HG02642 (cell line): ENCODE measurements at regions not wholly inside any gene's neighbourhood (a gene's known extent, or its start where the extent isn't known, plus 50 kb on each side); places are given as distances from the start of the nearest gene placed in this dataset.
"Not testable (repeated sequence)": the region's sequence is repeated elsewhere in the genome, so short reads cannot be mapped to it uniquely, and the experiment has no call there.

Experiments
- ATAC-seq: cut with Tn5 transposase; IDR thresholded peaks from one replicate; pipeline ENCODE4 v1.9.1; 2021; ENCODE audit warnings: mild to moderate bottlenecking; ENCODE audit not compliant: unreplicated experiment, poor library complexity

DNA sequence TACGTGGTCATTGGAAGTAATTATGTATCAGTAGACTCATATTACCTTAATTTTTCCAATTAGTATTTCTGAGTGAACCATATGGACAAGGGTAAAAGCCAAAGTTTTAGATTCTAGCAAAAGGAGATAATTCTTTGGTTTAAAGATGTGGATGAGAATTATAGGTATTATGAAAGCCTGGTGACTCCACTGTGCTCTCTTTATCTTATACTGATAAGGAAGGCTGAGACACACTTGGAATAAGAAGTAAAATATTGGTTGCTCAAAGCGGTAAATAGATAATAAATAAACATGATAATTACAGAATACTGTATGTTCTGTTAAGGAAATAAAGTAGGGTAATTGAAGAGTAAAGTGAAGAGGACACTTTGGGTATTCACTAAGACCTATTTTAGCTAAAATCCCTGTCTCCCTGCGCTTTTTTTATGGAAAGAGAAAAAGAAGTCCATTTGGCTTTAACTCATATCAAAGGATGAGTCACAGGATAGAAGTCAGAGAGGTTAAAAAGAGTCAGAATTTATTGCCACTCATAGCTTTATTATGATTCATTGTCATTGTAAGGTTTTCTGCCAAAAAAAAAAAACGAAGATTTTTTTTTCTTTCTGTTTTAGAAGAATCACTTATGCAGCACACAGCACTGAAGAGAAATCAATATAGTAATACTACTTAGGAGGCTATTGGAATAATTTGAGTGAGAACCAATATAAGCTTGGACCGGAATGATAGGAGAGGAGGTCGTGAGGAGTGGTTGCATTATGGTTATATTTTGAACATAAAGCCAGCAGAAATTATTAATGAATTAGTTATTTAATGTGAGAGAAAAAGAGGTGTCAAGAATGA lies 2463.1 kb downstream of the ARAP2 start:
- no peak for ATAC-seq

DNA sequence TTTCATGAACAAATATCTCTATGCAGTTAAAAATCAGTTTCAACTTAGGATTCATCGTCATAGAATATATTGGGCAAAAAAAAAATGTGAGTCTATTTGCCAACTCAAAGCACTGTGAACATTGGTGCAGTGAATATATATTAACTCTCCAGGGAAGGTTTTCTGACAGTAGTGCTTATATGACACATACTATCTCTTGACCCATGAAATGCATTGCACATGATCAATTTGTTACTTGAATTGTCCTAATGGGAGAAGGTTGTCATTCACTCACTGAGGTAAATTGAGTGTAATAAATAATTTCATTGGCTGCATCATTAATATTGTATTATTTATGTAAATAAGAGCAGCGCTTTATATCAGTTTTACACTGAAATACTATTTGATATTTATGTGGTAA lies 2458.5 kb downstream of the ARAP2 start:
- ATAC-seq = no peak

DNA sequence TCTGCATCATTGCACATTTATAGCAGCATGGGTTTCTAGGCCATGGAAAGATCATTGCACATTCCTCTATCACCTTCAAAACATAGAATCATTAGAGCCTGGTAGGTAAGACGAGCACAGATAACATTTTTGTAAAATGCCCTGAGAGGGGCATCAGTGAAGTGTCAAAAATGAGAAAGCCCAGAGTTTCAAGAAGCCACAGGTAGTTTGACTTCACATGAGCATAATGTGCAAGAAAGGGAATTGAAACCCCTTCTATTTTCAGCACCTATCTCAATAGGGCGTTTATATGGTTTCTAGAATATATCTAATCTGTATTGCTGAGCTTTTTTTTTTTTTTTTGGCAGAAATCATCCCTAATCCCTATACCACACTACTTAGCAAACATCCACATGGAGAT lies 2441.7 kb downstream of the ARAP2 start:
- ATAC-seq = no peak

DNA sequence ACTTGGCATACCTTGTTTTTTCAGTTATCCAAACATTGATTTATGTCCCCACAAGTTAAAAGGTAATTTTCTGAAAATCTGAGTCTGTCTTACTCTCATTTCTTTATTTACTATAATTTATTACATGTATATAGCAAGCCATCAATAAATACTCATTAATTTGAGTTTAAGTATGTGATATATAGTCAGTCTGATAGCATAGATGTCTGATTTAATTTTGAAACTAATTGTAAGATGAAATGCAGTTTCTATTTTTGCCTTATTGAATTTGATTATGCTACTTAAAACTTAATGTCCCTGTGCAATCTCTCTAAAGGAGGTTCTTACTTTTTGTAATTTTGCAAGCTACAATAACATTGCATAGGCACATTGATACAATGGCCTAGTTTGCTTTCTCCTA lies 2418.6 kb downstream of the ARAP2 start:
- no peak for ATAC-seq

DNA sequence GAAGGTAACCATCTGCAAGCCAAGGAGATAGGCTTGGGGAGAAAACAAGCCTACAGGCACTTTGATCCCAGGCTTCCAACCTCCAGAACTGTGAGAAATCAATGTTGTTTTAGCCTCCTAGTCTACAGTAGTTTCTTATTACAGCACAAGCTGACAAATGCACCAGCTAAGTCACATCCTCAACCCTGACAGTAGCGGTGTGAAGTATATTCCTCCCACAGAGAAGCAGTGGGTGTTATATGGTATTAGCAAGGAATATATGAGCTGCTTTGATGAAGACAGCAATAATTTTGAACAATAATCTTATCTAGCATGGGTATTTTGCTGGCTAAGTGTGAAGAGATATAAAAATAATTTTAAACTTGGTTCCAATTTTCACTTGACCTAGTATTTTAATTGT lies 2415.0 kb downstream of the ARAP2 start:
- ATAC-seq = not testable (repeated sequence)

DNA sequence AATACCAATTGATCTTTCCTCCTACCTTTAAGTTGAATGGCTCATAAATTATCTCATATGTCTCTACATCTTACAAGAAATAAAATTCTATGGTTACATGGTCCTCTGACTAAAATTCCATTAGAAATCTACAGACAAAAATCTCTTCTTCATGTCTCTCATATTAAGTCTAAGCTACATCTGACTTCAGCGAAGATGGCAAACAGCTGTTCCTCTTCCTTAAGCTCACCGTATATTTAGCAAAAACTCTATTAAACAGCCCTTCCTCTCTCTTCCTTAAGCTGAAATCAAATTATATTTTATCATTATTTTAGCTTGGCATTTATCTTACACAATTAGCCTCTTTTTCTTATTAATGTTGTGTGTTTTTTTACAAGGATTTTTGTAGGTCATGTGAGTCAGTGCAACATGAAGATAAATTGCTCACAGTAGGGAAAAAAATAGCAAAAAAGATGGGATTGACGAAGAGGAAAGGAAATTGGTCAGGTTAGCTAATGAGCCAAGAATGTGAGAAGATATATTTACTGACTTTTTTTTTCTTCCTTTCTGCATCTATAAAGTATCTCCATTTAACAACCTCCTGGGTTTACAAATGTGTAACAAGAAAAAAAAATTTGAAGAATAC lies 2412.8 kb downstream of the ARAP2 start:
- no peak for ATAC-seq

DNA sequence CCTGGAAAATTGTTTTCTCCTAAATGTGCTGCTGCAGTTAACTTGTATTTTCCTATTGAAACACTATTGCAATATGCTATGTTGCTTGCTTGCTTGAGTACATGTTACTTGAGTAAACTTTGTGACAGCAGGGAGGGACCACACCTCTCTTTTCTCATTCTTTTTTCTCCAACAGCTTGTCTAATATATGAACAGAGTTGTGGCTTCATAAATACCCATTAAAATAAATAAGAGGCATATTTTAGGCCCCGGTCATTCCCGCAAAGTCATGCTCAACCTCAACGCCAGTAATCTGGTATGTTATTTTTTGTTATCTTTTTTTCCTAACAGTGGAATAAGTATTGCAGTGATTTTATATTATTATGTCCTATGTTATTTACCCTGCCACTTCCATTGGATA lies 2408.6 kb downstream of the ARAP2 start:
- ATAC-seq = not testable (repeated sequence)

DNA sequence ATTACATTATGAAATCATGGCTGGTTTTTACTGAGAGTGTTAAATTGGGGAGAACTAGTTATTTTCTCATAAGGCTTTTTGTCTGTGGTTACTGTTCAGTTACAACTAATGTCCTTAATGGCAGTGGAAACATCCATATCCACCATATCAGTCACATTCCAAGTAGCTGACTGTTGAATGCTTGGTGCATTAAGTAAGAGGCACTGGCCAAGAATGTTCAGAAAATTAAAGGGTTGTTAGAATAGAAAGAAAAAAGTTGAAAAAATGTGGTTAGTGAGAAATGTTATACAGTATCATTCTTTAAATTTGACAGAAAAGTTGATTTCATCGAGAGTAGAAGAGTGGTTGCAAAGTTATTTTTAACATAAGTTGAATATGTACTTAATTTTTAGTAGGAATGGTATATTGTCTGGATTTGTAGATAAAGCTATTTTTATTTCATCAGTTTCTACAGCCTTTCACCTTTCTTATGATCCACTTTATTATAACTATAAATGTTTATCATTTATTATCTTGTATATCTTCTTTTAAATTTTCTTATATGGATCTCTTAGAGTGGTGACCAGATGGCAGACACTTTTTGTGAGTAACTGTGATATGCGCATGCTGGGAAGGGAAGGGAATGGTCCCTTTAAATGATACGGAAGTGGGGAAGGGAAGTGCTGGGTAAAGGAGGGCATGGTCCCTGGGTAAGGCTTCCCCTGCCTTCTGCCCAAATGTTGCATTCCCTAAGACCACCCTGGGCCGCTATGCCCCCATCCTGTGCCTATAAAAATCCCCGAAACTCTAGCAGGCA lies 2407.1 kb downstream of the ARAP2 start:
- ATAC-seq = no peak

DNA sequence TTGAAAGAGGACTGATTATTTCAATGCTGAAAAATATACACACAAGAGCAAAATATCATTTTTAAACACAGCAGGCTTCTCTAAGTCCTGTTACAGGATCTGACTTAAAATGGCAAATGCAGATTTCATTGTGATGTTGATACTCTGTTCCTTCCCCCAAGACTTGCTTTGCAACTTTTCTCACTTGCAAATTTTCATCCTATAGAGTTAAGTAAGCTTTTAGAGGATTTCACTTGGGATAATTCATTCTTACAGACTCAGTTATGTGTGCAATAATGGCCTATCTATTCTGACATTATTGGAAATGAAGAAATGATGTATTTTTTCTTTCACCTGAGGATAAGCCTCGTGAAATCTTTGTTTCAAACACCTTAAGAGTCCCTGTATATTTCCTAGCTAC lies 2403.2 kb downstream of the ARAP2 start:
- ATAC-seq = no peak

DNA sequence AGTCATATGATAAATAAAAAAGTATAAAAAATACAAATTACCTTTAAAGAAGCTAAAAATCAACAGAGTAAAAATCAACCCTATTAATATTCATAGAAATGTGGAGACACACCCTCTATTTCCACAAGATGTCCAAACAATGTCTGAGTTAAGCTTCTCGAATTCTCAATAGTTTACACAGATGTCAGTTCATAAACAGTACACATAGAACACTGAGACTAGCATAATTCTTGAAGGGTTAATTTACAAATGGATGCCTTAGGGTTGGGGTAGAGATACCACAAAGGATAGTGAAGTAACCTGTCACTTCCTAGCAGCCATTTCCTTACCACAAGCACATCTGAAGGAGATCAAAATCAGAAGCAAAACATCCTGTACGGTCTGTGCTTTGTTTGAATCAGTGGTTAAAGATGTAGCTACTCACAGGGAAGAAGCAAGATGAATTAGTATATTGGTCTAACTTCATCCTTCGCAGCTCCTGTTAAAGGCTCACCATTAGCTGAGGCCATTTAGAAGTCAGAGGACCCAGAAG lies 2393.9 kb downstream of the ARAP2 start:
- no peak for ATAC-seq

DNA sequence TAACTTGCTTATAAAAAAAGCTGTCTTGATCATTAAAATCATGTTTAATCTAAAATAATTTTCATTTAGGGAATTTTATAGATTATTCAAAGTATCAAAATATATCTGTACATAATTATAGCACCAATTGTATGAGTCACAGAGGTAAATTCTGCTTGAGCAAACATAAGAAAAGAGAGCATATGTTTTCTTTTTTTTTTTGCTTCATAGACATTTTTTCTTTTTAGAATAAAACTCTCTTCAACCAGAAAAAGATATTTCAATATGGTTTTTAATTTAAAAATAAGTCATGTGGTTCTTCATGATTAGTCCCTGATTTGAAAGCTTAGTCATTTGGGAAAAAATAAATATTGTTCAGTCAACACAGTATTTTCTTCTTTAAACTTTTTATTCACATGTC lies 2390.6 kb downstream of the ARAP2 start:
- ATAC-seq = not testable (repeated sequence)

DNA sequence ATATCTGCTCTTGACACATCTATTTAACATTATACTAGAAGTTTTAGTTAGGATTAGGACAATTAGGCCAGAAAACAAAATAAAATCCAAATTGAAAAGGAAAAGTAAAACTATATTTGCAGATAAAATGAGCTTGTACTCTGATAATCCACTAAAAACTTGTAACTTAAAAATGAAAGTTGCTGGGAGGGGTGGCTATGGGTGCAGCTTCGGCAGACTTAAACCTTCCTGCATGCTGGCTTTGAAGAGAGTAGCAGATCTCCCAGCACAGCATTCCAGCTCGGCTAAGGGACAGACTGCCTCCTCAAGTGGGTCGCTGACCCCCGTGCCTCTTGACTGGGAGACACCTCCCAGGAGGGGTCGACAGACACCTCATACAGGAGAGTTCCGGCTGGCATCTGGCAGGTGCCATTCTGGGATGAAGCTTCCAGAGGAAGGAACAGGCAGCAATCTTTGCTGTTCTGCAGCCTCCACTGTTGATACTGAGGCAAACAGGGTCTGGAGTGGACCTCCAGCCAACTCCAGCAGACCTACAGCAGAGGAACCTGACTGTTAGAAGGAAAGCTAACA lies 2379.9 kb downstream of the ARAP2 start:
- no peak for ATAC-seq

DNA sequence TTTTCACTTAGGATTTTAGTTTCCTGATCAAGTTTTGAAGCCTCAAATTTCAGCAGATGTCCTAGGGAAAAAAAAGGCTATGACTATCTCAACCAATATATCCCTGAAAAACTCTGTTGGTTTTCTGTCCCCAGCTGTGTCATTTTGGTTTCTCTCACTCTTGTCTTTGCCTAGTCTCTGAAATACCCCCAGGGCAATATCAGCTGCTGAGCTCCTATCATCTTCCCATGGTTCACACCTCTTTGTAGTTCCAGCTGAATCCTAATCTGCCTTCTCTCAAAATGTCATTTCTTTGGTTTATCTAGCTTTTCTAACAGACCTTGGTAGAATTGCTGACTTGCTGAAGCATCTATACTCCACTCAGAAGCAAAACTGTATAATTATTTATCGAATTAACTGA lies 2370.5 kb downstream of the ARAP2 start:
- no peak for ATAC-seq

DNA sequence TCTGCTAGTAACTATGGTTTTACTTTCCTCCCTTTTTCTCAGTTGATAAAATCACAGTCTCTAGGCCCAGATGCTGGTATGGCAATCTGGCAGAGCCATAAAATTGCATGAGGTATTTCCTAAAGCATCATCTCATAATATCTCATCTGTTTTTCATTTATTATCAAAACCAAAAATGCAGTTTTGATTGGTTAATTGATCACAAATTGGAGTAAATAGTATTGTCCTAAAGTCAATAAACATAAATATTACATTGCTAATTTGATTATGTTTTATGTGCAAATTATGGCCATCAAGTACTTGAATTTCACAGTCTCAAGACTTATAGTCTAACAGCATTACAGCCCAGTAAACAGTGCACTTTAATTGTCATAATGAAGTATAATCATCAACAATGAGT lies 2365.6 kb downstream of the ARAP2 start:
- no peak for ATAC-seq

DNA sequence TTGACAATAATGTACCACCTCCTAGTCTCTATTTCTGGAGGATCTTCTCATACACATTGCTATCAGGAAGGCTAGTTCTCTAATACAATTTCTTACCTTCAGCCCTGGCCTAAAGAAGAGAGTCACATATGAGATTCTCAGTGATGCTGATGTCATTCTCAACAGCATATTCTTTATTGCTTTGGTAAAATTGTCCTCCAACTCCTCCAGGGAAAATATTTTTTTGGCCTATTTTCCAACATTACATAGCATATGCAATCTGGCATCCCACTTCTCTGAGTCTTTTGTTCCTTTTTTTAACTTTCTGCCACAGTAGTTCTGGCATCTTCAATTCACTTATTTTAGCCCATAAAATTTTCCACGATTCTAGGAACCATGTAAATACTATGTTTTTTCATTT lies 2363.1 kb downstream of the ARAP2 start:
- no peak for ATAC-seq

DNA sequence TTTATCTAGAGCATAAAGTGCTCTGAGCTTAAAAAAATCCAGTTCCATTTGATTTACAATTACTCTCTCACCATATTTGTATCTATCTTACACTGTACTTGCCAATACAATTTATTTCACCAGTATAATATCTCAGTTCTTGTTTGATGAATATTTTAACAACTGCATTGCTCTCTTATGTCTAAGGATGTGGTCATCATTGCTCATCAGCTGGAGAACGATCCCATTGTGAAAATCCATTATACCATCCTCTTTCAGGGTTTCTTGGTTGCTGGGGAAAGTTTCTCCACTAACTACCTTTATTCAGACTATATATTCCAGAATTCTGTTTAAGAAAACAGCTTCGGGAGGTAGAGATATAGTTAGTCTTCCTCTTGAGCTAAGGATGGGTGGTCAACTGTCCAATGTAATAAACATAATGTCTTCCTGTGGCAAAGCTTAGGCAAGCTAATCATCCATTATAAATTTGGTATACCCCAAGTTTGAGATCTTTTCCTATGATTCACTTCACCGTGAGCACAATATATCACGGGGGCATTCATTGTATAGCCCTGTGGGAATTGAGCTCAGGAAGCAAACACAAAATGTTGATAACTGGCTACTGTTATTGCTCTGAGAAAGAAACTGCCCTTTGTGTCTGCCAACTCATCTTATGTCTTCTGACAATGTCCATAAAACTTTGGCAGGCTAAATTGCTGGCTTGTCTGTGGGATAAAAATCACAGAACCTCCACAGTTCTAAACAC lies 2361.9 kb downstream of the ARAP2 start:
- ATAC-seq = no peak

DNA sequence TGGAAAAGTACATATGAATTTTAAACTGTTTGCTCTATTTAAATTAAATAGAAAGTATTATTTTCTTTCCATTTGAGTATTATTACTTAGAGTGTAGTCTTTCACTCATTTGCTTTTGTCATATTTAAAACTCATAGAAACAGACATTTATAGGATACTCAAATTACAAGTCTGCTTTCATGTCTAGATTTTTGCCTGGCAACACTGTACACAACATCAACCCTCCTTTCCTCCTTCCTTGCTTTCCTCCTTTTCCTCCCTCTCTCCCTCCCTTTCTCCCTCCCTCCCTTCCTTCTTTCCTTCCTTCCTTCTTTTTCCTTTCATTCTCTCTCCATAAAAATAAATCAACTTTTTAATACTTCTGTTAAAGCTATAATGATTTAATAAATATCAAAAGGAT lies 2361.2 kb downstream of the ARAP2 start:
- ATAC-seq = no peak

DNA sequence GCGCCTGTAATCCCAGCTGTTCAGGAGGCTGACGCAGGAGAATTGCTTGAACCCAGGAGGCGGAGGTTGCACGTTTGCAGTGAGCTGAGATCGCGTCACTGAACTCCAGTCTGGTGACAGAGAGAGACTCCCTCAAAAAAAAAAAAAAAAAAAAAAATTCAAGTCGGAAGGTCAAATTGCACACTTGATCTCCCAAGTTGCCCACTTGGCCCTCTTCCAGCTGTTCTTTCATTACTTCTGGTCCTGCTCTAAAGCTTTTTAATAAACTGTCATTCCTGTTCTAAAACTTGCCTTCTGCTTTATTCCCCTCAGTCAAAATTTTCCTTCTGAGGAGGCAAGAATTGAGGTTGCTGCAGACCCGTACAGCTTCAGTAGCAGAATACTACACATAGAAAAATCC lies 2358.0 kb downstream of the ARAP2 start:
- ATAC-seq = no peak

DNA sequence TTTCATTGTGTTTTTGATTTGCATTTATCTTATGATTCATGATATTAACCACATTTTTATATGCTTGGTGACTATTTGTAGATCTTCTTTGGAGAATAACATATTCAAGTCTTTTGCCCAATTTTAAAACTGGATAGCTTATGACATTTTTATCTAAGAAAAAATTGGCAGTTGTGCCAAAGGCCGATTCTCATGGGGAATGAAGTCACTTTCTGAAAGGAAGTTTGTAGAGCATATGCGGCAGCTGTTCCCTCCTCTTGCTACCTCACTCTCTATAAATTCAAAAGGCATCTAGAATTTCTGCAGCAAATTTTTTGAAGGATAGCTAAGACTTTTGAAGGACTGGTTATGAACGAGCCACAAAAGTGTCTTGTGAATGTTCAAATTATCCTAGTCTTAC lies 2353.5 kb downstream of the ARAP2 start:
- no peak for ATAC-seq

DNA sequence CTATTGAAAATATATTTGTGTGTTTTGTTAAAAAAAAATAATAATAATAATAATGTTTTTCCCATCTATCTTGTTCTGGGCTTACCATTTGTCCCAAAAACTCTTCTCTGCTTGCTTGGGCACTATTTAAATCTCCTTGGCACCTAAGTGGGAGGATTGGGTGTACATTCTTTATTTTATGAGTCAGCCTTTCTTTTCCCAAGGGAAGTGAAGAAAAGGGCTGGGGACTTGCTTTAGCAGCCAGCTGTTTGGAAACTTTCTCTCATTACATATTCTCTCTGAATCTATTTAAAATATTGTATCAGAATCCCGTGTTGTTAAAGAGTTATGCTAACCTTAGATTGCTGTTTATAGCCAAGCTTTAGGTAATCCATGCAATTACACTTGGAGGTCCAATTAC lies 2332.4 kb downstream of the ARAP2 start:
- no peak for ATAC-seq
